HuH-7.5 (cell line): ENCODE measurements at regions not wholly inside any gene's neighbourhood (a gene's known extent, or its start where the extent isn't known, plus 50 kb on each side); places are given as distances from the start of the nearest gene placed in this dataset.
"Not testable (repeated sequence)": the region's sequence is repeated elsewhere in the genome, so short reads cannot be mapped to it uniquely, and the experiment has no call there.

Source experiments
- DNase-seq: peaks from one replicate; pipeline ENCODE4 v3.0.0; 2011; ENCODE audit warnings: low spot score

GRCh38 chr4:170272959-170273358 is 183.2 kb upstream of the AADAT start:
- DNase-seq = no peak

DNA sequence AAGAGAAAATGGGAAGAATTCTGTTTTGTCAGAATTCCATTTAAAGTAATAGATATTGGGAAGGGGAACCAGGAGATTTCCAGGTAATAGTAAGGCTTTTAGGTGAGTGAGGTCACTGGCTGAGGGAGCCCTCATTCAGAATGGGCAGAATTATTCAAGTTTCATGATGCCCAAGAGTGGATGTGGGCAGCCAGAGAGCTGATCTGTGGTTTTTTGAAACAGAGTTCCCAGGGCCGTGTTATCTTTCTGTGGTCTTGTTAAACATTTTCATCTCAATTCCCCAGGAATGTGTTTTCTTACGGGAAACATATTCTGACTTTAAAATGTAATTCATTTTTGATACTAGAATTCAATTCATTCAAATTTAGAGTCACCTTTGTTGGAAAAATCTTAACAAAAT is 182.0 kb upstream of the AADAT start:
- DNase-seq = no peak

- DNase-seq = no peak
Measured at GRCh38 chr4:170270628-170271027, 180.9 kb upstream of the AADAT start.

- no peak for DNase-seq
Measured at GRCh38 chr4:170269950-170270349, 180.2 kb upstream of the AADAT start.

DNA sequence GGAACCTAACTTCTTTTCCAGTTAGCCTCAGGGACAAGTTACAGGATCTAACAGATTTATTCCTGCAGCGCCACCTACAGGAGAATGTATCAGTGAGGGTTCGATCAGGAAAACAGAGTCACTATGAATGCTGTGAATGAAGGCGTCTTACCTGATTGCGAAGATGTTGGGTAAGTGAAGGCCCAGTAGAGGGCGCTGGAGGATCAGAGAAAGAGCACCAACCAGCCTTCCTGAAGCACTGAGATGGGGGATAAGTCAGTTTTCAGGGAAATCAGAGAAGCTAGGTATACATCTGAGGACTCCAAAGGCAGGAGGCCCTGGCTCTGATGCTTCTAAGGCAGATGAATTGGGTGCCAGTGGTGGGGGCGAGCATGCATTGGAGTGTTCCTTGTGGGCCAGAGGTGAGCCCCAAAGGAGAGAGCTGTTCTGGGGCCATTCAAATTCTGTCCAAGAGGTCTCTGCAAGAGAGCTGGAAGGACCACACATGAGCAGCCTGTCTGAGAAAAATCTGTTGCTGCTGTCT is 169.9 kb upstream of the AADAT start:
- DNase-seq = peak; percentile 30

DNA sequence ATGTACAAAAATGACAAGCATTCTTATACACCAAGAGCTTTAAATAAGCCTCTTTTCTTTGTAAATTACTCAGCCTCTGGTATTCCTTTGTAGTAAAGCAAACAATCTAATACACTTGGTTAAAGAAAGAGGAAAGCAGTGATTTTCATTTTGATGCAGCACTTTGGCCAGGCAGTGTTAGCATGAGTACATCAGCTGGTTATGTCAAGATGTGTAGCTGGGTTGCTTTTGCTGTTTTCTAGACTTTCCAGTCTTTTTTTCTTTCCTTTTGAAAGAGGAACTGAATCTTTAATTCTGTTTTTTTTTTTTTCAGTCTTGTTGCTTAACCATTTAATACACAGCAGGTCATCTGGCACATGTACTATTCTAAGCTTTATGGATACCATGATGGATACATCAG is 167.1 kb upstream of the AADAT start:
- DNase-seq = no peak

DNA sequence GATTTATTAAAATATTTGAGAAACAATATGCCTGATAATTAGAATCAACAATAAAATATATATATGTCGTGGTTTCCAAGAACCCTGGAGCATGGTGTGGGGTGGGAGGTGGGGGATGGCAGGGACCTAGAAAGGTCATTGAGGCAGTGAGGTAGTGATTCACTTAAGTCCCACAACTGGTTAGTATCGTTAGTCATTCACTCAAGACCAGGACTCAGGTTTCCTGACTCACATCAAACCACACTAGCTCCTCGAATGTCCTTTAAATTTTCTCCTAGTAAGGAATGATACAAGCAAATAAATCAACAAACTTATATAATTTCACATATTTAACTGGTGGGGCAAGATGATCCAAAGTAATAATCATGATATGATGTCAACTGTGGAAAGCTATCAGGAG is 158.8 kb upstream of the AADAT start:
- DNase-seq = no peak

DNA sequence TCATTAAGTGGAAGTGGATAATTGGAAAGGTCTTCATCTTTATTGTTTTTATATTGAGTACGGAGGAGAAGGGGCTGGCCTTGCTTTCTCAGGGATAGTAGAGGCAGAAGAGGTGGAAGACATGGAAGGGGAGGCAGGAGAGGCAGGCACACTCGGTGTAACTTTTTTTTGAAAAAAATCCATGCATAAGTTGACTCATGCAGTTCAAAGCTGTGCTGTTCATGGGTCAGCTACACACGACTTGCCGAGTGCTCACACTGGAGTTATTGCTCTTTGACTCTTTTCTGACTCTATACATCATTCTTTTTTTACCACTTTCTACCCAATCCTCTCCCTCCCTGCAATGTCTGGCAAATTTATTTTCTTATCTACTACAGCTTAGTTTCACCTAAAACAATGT is 158.3 kb upstream of the AADAT start:
- no peak for DNase-seq

DNA sequence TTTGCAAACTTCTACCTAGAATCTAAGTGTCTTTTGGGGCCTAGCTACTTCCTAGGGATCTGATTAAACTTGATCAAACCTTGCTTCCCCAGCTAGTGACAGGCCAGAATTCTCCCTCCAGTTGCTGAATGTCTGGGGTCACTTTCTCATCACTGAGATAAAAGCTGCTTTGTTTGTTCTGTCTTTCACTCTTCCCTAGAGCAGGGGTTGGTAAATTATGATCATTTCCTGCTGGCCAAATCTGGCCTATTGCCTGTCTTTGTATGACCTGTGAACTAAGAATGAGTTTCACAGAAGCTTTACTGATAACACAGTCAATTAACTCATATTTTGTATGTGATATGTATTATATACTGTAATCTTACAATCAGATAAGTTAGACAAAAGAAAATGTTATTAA is 157.8 kb upstream of the AADAT start:
- DNase-seq = no peak

- DNase-seq = no peak
Measured at GRCh38 chr4:170243662-170244288, 154.0 kb upstream of the AADAT start.

- DNase-seq = no peak
Measured at GRCh38 chr4:170242471-170242870, 152.7 kb upstream of the AADAT start.

GRCh38 chr4:170234800-170235199 is 145.0 kb upstream of the AADAT start:
- DNase-seq = no peak

DNA sequence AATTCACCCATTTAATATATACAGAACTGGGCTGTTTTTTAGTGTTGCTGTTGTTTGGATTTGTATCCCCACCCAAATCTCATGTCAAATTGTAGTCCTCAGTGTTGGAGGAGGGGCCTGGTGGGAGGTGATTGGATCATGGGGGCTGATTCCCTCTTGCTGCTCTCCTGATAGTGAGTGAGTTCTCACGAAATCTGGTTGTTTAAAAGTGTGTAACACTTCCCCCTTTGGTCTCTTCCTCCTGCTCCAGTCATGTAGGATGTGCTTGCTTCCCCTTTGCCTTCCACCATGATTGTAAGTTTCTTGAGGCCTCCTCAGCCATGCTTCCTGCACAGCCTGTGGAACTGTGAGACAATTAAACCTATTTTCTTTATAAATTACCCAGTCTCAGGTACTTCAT is 141.6 kb upstream of the AADAT start:
- no peak for DNase-seq

DNA sequence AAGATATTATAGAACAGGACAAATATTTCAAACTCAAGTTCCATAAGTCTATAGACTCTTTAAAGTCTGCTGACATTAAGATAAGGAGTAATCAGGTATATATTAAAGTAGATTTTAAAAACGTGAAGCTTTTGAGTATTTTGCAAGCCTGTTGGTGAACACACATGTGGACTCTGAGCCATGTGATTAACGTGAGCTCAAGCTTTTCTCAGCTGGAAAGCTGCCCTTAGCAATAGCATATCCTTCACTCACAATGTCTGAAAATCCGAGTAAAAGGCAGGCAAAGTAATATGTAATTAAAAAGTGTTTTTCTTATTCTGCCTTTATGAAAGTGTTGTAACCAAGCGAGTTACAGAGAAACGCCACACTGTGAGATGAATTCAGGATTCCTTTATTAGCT is 140.5 kb upstream of the AADAT start:
- no peak for DNase-seq

DNA sequence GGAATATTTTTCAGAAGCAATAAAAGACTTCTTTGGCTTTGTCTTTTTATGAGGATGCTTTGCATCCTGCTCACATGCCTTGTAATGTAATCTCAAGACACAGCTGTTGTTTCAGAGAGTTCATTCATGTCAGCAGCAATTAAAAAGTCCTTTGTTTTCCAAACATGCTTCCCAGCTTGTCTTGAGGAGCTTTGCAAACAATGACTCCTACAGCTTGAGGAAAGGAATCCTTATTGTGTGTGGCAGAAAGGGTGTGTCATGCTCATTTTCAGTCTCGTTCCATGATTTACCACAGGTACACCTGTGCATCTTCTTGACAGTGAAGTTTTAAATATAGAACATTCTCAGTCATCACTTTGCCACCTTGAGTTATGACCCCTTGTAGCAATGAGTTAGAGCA is 139.2 kb upstream of the AADAT start:
- DNase-seq = no peak

- DNase-seq = no peak
Measured at GRCh38 chr4:170227928-170228327, 138.2 kb upstream of the AADAT start.

GRCh38 chr4:170226288-170226687 is 136.5 kb upstream of the AADAT start:
- no peak for DNase-seq

GRCh38 chr4:170214731-170215130 is 125.0 kb upstream of the AADAT start:
- DNase-seq = no peak

- DNase-seq = no peak
Measured at GRCh38 chr4:170214101-170214500, 124.3 kb upstream of the AADAT start.

DNA sequence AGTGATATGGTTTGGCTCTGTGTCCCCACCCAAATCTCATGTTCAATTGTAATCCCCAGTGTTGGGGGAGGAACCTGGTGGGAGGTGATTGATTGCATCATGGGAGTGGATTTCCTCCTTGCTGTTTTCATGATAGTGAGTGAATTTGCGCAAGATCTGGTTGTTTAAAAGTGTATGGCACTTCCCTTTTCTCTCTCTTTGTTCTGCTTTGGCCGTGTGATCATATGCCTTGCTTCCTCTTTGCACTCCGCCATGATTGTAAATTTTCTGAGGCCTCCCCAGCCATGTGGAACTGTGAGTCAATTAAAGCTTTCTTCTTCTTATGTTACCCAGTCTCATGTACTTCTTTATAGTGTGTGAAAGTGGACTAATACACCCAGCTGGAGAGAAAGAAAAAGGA is 113.0 kb upstream of the AADAT start:
- no peak for DNase-seq

DNA sequence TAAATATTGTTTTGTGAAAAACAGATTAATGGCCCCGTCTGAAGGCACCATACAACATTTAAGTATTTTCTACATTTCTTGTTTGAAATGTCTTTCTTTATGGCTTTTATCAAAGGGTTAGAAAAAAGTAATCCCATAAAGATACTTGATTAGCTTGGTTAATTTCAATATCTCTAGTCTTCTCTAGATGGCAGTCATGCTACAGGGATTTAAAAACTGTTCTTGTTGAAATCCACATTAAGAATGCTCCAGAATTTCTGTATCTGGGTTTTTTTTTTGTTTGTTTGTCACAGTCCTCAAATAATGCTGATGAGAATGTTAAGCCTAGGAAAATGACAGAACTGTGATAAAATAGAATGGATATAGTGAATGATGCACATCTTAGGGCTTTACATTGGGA is 109.0 kb upstream of the AADAT start:
- DNase-seq = no peak

DNA sequence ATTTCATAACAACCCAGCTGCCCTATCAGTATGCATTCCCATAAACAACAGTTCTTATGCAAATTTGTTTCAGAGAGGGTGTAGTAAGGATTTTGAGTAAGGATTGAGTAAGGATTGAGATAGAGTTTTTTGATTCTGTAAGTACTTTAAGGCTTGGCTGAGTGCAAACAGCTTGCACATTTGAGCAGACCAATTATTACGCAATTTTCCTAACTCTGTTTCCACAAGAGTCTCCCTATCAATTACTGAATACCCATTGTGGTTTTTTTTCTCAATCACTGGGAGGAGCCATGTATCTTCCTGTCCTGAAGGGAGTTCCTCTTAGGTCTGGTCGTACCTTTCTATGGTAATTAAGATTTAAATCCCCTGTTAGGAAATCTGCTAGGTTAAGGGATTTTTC is 105.0 kb upstream of the AADAT start:
- DNase-seq = not testable (repeated sequence)

GRCh38 chr4:170193496-170193895 is 103.7 kb upstream of the AADAT start:
- DNase-seq = no peak

DNA sequence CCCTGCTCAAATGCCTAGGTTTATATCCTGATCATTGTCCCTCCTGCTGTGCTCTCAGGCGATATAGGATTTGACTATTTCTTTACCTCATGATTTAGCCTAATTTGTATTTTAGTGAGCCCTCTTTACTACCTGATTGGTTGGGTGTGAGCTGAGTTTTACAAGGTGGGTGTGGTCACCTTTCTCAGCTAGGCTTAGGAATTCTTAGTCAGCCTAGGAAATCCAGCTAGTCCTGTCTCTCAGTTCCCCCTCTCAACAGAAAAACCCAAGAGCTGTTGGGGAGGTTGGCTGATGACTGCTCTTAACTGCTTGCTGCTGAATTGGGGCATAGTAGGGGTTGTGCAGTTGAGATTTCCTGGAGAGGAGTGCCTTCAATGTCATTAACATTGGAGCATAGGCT is 100.5 kb upstream of the AADAT start:
- DNase-seq = no peak

- no peak for DNase-seq
Measured at GRCh38 chr4:170170861-170171260, 81.1 kb upstream of the AADAT start.
